ENCODE measurements at regions not wholly inside any gene's neighbourhood (a gene's known extent, or its start where the extent isn't known, plus 50 kb on each side); places are given as distances from the start of the nearest gene placed in this dataset.

DNA sequence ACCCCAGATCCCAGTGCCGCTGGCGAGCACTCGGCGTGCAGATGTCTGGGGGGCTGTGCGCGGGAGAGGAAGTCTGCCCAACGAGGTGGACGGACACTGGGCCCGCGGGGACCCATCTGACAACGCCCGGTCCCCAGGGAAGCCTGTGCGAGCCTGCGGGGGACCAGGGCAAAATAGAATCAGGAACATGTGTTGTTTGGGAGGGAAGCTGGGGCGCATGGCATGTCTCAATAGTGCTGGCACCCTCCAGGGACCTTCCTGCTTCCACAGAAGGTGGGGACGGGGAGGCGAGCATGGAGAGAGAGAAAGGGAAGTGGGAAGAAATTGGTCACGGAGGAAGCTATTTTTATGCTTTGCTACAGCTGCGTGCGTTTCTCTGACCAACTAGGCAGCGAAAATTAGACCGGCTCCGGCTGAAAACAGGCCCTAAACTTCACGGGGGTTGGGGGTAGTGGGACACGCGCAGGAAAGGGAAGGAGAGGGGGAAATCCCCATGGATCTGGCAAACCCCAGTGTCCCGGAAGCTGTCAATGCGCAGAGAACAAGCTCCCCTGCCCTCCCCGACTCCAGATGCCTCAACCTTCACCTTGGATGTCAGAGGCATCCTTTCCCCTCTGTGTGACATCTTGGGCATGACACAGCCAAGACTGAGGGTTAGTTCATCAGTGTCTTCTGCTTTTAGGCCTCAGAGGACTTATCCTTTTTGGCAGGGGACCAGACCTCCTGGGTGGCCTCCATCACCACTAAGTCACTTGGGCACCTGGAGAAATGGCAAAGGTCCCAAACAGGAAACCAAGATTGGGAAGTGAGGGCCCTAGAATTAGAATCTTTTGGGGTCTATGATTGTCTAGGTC lies 169.8 kb upstream of the BCOR start:
- DNase-seq, result peak; percentile 59

DNA sequence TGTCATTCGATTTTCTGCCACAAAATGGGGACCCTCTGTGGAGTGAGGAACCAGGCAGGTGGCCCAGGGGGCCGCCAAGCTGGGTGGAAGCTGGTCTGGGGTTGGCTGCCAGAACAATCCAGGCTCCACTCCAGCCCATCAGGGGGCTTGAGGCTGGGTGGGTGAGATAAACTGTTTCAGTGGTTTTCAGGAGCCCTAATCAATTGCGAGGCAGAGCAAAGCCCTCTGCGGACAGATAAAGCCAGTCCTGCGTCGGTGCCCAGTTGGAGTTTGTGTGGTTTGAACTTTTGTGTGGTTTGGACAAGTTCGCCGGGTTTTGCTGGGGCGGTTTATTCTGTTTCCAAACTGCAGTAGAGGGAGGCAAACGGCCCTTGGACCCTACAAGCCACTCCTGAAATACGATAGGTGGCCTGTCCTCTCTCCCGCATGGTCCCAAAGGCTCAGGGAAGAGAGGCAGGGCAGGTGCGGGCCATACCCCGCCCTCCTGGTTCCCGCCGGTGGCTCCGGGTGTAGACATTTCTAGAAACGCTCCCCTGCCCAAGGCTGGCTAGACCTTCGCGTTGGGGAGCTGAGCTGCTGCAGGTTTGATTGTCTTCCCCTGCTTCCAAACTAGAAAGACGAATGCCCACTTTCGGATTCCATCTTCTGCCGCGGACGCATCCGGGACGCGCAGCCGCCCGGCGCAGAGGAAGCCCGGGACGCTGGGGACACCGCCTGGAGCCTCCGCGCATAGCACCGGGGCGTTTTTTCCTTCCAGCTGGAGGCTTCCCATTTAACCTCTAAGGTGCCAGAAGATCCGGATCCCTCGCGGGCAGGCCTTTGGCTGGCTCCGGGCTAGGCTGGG lies 169.0 kb upstream of the BCOR start:
- DNase-seq, result peak; percentile 72

DNA sequence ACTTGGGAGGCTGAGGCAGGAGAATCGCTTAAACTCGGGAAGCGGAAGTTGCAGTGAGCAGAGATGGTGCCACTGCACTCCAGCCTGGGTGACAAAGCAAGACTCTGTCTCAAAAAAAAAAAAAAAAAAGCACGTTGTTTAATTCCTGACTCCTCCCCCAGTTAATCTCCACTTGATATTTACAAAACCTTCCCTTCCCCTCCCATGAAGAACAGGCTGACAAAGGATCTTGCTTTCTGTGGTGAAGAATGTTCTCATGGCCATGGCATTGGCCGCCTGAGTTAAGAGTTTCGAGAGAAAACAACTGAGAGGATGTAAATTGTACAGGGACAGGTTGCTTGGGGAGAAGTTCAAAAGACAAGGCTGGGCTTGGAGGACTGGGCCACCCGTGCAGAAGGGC lies 168.2 kb upstream of the BCOR start:
- no peak for DNase-seq

DNA sequence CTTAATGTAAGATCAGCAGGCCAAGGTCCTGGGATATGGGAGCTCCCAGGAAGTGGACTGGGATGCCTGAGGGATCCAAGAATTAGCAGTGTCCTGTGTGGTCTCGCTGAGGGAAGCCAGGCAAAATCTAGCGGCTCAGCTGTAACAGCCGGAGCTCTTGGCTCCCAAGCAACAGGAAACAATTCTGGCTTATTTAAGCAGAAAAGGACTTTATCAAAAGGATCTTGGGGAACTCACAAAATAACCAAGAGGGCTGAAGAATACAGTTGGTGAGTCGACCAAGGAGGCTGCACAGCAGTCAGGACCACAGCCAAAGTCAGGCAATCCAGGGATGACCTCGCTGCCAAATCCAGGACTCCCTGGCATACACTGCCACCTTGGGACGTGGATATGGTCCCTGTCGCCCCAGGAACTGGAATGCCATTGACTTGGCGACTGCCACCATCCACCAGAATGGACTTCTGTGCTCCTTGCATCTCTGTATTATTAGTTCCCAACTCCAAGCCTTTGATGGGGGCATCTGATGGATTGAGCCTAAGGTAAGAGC lies 165.3 kb upstream of the BCOR start:
- DNase-seq, result no peak

DNA sequence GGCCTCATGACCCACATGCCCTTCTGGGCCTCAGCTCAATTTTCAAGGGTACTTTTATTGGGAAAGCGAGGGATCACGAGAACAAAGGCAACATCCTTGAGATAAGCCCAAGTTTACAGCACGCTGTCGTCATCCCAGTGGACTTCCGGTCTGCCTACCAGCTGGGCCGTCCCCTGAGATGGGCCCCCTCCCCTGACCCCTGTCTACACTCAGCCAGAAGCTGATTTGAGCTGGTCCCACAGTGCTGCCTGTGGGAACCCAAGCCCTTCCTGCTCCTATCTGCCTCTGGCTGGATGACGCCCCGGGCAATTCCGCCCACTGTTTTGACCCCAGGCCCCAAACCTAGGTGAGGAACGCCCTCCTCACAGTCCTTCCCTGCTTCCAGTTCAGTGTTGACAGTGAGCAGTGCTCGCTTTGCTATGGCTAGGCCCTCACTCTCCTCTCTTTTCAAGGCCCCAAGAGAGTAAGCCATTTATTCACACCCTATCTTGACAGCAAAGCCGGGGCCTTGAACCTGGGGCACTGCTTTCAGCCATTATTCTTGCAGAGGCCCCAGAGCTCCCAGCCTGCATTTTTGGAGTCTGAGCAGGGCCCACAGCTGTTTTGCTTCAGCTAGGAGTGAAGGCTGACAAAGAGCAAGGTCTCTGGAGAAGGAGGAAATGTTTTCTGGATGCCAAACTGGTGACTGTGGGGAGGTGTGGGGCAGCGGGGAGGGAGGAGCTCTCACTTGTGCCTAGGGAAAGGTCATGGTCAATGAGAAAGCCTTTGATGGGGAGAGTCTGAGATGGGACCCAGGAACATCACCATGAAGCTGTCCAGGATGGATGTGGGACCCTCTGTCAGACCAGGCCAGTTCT lies 164.6 kb upstream of the BCOR start:
- DNase-seq, result no peak

DNA sequence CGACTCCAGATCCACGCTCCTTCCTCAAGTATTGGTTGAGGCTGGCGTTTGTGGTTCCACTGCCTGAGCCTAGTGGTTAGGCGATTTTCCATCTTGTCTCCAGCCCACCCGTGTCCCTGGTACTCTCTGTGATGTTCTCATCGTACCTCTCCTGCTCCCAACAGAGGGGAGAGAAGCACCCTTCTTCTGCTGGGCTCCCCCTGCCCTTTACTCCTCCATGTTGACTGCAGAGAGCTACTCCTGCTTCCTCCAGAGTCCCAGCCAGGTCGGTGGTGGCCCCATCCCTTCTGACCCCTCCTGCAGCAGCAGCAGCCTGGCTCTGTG lies 164.0 kb upstream of the BCOR start:
- no peak for DNase-seq

DNA sequence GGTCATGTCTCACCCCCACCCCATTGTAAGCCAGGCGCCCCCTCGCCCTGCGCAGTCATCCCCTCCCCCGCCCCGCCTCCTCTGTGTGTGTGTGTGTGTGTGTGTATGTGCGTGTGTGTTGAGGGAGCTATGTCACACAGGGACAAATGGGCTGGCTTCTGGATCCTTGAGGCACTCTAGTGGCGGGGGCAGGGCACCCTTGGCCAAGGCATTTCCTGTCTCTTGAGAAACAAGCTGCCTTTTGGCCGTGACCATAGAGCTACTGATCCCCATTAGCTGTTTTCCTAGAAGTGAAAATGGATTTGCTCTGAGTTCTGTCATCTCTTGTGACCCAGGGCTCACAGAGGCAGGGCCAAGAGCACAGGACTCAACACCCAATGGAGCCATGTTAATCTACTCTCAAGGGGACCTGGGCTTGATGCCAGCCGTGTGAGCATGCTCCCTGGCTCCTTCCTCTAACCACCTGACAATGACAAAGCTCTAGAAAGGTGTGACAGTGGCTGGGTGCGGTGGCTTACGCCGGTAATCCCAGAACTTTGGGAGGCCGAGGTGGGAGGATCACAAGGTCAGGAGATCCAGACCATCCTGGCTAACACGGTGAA lies 162.5 kb upstream of the BCOR start:
- peak; percentile 26 for DNase-seq

DNA sequence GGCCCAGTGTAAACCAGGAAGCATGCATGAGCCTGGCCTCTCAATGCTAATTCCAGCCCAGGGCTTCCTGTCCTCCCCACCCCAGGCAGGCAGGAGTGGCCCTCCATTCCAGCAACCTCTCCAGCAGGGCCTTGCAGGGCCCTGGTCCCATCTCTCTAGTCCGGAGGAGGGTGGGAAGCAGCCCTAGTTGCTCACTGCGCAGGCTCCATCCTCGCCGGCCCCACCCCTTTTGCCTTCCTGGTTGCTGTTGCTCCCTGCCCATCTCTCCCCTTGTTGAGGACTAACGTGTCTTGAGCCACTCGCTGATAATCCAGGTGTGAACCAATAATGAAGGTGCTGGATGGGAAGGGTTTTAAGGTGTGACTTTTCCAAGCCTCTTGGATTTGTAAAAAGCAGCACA lies 161.2 kb upstream of the BCOR start:
- DNase-seq, result no peak

DNA sequence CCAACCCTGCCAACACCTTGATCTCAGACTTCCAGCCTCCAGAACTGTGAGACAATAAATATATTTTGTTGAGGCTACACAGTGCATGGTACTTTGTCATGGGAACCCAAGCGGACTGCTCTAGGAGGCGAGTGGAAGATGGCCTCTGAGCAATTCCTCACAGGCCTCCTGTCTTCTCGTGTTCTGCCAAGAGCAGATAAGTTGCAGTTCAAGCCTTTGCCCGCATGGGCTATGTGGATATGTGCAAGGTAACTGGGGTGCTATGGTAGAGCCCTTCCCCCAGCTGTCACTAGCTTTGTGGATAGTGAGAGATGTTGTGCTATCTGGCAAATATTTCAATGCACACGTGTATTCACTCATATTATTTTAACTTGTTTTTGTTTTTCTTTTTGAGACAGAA lies 156.0 kb upstream of the BCOR start:
- DNase-seq, result no peak

DNA sequence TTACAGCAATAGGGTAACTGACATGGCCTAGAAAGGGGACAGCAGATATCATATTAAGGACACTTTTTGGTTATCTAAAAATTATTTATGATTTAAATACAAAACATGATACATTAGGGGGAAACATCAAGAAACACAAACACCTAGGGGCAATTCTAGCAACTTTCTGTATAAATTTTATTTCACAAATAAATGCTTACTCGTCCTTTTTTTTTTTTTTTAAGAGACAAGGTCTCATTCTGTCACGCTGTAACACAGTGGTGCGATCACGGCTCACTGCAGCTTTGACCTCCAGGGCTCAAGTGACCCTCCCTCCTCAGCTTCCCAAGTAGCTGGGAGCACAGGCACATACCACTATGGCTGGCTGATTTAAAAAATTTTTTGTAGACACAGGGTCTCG lies 151.8 kb upstream of the BCOR start:
- no peak for DNase-seq

DNA sequence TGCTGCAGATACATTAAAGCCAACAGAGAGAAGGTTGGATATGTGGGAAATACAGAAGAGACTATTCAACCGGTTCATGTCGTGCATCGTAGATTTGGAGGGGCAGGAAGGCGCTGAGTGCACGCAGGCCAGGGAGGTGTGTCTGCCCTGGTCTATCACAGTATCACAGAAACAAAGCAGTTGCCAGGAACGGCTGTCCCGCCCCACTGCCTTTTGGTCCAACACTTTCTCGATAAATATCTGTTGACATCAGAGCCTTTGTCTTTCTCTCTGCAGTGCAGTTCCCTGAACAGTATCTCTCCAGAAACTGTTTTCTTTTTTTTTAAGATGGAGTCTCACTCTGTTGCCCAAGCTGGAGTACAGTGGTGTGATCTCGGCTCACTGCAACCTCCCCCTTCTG lies 151.1 kb upstream of the BCOR start:
- DNase-seq, result no peak

DNA sequence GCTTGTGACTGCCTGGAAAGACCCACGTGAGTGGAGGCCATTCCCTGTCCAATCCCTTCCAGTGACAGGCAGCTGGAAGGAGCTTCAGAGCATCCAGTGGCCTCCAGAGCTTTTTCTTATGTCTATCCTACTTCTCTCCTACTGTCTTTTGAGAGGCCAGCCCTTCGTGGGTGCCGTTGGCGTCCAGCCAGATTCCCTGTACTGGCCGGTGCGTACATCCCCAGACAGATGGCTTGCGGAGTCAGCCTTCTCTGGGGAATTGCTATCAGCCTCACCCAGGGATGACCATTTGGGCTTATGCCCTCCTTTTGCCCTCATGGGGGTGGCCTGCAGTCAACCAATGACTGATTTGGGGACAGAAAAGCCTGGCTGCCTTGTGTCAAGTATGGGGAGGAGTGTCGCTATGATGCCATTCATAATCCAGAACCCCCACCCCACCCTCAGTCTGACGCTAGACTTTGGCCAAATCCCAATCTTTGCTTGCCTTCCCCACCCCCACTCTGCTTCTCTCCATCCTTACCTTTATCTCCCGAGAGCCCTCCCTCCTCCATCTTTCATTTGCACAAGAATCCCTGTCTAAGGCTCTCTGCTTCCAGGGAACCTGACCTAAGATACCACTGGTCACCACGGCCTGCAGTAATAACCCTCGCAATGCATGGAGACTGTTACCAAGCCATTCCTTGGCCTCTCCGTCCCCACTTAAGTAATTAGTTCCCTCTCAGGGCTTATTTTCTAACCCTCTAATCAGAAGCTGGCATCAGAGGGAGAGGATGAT lies 150.3 kb upstream of the BCOR start:
- no peak for DNase-seq

DNA sequence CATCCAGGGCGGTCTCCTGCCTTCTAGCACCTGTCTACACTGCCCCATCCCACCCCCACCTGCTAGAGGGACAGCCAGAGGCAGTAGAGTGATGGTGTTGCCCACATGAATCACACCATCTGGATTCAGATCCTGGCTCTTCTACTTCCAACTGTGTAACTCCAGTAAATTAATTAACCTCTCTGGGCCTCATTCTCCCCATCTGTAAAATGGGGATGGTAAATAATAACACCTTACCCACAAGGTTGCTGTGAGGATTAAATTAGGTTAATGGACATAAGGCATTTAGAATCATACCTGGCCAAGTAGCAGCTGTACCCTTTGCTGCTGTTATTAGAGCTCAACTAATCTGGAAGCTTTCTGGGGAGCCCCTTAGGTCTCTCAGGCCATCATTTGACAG lies 149.6 kb upstream of the BCOR start:
- DNase-seq, result no peak

DNA sequence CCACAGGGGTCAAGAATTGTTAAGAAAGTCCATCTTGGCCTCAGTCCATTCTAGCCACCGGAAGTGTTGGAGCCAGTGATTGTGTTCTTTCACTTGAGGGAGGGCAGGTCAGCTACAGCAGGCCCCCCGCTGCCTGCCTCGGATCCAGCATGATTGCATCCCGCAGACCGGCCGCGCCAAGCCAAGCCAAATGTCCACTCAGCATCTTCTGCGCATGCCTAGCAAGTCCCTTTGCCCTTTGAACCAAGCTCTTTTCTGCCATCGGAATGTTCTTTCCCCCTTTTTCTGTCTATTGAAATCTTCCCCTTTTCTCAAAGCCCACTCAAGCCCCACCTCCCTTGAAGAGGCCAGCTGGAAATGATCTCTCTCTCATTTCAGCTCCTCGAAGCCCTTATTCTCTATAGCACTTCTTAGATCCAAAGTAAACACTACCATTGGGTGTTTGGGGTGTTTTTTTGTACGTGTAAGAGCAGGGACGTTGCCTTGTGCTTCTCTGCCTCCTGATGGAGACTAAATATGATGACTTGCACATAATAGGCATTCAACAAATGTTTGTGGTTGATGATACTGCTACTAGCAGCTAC lies 147.8 kb upstream of the BCOR start:
- no peak for DNase-seq

DNA sequence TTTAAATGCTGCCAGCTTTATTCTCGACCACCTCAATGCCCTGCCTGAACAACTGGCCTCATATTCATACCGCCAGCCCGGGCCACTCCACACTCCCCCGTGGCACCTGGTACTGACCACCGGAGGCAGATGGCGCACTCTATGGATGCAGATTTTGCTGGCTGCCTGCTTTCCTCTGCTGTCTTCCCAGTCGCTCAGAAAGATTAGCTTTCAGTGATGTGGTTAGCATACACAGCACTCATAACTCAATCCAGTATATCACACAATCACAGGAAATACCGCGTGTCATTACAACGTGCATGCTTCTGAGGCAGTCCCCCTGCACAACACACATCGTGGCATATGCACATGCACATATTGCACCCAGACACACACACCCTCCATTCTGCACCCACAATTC lies 147.2 kb upstream of the BCOR start:
- DNase-seq, result no peak

DNA sequence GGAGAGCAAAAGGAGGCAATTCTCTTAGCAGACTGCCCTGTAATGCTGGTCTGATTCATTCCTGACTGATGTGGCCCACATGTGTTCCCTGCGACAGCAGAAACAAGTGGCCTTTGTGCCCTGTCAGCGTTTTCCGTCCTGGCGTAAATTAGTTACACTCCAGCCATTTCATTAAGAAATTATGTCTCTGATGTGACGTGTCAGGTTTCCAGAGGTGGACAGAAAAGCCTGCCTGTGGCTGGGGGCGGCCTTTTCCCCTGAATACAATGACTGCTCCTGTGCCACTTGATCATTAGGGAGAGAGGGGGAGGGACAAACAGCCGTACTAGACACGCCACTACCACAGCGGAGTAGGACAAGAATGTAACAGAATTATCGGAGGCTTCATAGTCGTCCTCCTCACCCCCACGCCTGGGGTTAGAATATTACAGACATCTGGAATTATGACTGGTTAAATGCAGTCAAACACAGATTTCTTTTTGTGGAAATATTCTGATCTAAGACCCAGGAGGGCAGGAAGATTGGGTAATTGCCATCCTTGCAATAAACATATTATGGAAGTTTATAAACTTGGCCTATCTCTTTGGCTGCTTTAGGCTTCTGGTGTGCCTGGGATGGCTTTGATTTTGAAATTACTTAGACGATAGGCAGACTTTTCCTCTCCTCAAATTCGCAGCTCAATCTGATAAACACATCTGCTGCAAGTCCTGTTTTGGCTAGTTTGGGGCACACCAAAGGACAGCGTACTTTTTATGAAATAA lies 146.2 kb upstream of the BCOR start:
- DNase-seq, result no peak

DNA sequence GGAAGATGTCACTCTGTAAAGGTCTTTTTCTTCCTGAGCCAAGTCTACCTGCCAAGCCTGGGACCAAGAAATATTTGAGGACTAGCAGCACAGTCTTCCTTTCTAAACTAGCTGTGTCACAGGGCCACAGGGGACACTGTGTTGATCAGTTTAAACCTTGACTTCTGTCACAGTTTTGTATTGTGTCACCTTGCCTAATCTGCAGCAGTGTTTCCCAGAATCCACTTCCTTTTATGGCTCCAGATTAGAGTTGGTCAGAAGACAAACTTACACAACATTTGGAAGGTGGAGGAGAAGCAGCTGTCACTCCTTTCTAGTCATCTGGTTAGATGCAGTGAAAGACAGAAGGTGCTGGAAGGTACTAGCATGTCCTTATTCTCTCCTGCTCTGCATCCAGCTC lies 143.1 kb upstream of the BCOR start:
- DNase-seq, result no peak

DNA sequence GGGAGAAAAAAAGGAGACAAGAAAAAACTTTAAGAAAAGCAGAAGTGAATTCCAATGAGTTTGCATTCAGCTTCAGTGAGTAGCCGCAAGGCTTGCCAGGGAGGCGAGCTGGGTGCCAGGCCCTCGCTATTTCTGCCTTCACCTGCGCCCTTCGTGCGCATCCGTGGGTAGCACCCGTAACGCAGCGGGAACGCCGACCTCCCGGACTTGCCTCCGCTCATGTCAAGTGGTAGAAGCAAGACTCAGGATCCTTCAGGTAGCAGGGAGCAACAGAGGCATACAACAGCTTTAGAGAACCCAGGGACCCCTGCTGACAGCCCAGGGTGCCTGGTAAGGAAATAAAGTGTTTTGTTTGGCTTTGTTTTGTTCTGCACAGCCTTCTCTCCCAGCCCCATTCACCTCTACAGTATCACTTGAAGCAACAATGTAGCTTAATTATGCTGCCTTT lies 140.0 kb upstream of the BCOR start:
- DNase-seq, result no peak

DNA sequence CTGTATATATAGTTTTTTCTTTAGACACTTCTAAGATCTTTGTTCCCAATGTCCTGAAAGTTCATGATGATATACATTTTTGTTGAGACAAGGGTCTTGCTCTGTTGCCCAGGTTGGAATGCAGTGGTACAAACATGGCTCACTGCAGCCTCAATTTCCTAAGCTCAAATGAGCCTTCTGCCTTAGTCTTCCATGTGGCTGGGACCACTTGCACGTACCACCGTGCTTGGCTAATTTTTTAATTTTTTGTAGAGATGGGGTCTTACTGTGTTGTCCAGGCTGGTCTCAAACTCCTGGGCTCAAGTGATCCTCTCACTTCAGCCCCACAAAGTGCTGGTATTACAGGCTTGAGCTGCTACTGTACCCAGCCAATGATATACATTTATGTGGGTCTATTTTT lies 132.9 kb upstream of the BCOR start:
- no peak for DNase-seq

DNA sequence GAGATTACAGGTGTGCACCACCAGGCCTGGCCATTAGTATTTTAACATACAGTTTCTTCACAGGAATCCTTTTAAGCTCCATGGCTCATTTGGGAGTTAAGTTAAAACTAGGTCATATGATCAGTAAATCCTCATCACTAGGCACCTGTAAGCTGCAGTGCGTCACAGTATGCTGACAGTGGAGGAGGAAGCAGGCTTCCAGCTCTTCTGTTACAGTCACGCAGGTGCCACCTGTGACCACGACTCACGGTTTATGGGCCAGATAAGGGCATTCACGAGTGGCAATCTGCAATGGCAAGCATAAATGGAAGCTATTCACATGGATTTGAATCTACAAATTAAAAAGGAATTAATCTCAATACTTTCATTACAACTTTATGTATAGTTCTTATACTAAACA lies 129.4 kb upstream of the BCOR start:
- DNase-seq, result no peak

DNA sequence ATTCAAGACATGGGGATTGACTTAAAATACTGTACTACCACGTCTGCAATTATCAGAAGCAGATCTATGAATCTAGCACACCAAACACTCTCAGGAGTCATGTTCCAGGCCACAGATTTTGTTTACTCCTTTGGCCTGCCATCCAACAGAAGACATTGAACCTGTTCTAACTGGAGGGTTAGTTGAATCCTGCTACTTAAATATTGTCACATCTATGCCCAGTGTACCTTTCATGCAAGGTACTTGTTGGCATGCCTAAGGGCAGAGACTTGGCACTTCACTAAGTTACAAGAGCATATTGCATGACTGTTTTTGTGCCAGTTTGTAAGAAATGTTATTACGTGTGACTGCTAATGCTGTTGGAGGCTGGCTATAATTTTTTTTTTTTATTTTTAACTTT lies 126.9 kb upstream of the BCOR start:
- DNase-seq, result no peak
